PFSK-1 (cell line): ENCODE measurements at regions not wholly inside any gene's neighbourhood (a gene's known extent, or its start where the extent isn't known, plus 50 kb on each side); places are given as distances from the start of the nearest gene placed in this dataset.

ENCODE experiments used
- FOXP2 ChIP-seq: optimal IDR thresholded peaks from 2 replicates; pipeline ENCODE3; 2011; ENCODE audit warnings: borderline replicate concordance, control low read depth, inconsistent platforms; ENCODE audit not compliant: insufficient read depth; ENCODE audit errors: extremely low read length, extremely low read depth
- POLR2AphosphoS5 ChIP-seq: IDR thresholded peaks from 2 replicates; pipeline ENCODE4 v1.6.1; 2012; ENCODE audit warnings: low read depth, mild to moderate bottlenecking, control low read depth, low read length, moderate library complexity
- SIN3A ChIP-seq: IDR thresholded peaks from 2 replicates; pipeline ENCODE4 v1.6.1; 2012; ENCODE audit warnings: mild to moderate bottlenecking, low read length, moderate library complexity, borderline replicate concordance; ENCODE audit not compliant: insufficient read depth
- TAF1 ChIP-seq: IDR thresholded peaks from 2 replicates; pipeline ENCODE4 v1.6.1; 2012; ENCODE audit warnings: low read length, control low read depth, borderline replicate concordance; ENCODE audit not compliant: insufficient read depth
- TF ChIP-seq, protein P1 (sequence below), 2 experiments: IDR thresholded peaks; 2 replicates each; pipeline versions ENCODE4 v1.6.1 to v1.8.0; 2011 to 2012; ENCODE audit warnings: low read depth in 2 of 2, low read length in 2 of 2, control low read depth in 1 of 2, inconsistent platforms in 1 of 2, mild to moderate bottlenecking in 1 of 2, moderate library complexity in 1 of 2; ENCODE audit not compliant: insufficient read depth in 1 of 2

DNA sequence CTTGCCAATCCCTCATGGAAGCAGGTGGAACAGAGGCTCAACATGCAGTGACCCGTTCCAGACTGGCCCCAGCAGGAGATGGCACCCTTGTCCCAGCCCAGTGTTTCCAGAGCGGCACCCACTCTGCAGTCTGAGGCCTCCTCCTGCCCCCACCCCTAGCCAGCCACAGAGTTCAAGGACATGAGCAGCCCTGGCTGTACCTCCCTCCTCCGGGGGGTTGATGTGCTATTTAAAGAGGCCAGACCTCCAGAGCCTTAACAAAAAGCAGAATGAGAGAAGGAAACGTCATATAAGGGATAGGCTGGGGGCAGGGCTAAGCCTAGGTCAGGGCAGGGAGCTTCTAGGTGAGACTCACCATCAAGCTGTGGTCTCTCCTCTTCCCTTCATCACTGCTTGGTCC lies 115.7 kb upstream of the NANOS1 start:
- TF ChIP-seq SIN3A: no peak
- no peak for TF ChIP-seq FOXP2
- no peak for TF ChIP-seq POLR2AphosphoS5
- TF ChIP-seq, protein P1, sequence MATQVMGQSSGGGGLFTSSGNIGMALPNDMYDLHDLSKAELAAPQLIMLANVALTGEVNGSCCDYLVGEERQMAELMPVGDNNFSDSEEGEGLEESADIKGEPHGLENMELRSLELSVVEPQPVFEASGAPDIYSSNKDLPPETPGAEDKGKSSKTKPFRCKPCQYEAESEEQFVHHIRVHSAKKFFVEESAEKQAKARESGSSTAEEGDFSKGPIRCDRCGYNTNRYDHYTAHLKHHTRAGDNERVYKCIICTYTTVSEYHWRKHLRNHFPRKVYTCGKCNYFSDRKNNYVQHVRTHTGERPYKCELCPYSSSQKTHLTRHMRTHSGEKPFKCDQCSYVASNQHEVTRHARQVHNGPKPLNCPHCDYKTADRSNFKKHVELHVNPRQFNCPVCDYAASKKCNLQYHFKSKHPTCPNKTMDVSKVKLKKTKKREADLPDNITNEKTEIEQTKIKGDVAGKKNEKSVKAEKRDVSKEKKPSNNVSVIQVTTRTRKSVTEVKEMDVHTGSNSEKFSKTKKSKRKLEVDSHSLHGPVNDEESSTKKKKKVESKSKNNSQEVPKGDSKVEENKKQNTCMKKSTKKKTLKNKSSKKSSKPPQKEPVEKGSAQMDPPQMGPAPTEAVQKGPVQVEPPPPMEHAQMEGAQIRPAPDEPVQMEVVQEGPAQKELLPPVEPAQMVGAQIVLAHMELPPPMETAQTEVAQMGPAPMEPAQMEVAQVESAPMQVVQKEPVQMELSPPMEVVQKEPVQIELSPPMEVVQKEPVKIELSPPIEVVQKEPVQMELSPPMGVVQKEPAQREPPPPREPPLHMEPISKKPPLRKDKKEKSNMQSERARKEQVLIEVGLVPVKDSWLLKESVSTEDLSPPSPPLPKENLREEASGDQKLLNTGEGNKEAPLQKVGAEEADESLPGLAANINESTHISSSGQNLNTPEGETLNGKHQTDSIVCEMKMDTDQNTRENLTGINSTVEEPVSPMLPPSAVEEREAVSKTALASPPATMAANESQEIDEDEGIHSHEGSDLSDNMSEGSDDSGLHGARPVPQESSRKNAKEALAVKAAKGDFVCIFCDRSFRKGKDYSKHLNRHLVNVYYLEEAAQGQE (IDR thresholded peaks at IDR 0.05; ENCODE audit: insufficient read depth in 1 of 2, low read depth in 2 of 2, low read length in 2 of 2): no peak
- TF ChIP-seq TAF1: no peak

DNA sequence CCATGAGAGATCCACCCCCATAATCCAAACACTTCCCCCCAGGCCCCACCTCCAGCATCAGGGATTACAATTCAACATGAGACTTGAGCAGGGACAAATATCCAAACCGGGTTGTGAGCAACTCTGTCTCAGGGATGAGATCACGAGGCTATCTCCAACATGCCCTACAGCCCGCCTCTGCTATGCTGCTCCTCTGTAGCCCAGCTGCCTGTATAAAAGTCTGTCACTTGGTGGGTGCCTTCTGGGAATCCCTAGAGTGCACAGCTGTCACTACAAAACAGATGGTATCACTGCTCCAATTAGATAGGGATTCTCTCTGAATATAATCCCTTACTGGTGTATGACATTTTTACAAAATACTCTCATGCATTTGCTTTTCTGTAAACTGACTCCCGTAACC lies 114.9 kb upstream of the NANOS1 start:
- TF ChIP-seq, protein P1 (IDR thresholded peaks at IDR 0.05; ENCODE audit: insufficient read depth in 1 of 2, low read depth in 2 of 2, low read length in 2 of 2): no peak
- TF ChIP-seq TAF1 (no peak), FOXP2 (no peak)

DNA sequence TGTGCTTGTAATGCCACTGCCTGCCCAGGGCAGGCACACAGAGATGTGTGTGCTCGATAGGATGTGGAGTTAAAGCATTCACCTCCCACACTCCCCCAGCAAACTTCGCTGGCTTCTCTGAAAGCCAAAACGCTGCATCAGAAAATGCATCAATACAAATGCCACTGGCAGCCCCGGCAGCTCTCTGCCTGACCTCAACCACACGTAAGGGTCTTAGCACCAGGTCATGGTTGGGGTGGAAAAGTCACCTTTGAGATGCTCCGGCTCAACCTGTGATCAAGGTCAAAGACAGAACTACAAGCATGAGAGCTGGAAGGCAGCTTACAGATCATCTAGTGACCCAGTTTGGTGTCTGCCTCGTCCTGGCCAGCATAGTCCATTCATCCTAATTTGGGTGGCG lies 114.4 kb upstream of the NANOS1 start:
- TF ChIP-seq TAF1 (no peak), FOXP2 (no peak), SIN3A (no peak), POLR2AphosphoS5 (no peak)
- TF ChIP-seq, protein P1 (IDR thresholded peaks at IDR 0.05; ENCODE audit: insufficient read depth in 1 of 2, low read depth in 2 of 2, low read length in 2 of 2): no peak

DNA sequence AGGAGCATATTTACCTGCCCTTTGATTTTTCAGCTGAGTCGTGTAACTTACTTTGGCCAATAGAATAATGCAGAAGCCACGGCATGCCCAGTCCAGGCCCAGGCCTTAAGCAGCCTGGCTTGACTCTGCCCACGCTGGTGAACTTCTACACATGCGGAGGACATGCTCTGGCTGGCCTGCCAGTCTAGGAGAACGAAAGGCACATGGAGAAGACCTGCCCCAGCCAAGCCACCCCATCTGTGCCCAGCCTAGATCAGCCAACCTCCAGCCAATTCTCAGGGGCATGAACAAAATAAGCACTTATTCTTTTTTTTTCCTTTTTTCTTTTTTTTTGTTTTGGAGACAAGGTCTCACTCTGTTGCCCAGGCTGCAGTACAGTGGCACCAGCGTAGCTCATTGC lies 112.7 kb upstream of the NANOS1 start:
- TF ChIP-seq SIN3A: no peak
- TF ChIP-seq FOXP2: no peak
- TF ChIP-seq TAF1: no peak
- no peak for TF ChIP-seq POLR2AphosphoS5
- TF ChIP-seq, protein P1 (IDR thresholded peaks at IDR 0.05; ENCODE audit: insufficient read depth in 1 of 2, low read depth in 2 of 2, low read length in 2 of 2): no peak

DNA sequence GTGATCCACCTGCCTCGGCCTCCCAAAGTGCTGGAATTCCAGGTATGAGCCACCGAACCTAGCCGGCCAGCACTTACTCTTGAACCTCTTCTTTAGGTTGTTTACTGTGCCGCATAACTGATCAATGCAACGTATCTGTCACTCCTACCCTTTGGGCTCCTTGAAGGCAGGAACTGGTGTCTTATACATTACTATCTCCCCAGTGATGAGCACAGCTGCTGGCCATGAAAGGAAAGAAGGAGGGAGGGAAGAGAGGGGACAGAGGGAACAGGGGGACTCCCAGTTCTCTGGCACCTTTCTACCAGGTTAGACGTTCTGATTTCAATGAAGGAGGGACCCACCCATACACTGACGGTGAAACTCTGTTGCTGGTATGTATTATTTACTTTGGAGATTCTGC lies 111.8 kb upstream of the NANOS1 start:
- TF ChIP-seq POLR2AphosphoS5: no peak
- TF ChIP-seq FOXP2: no peak
- no peak for TF ChIP-seq TAF1
- no peak for TF ChIP-seq SIN3A
